ENCODE measurements at regions not wholly inside any gene's neighbourhood (a gene's known extent, or its start where the extent isn't known, plus 50 kb on each side); places are given as distances from the start of the nearest gene placed in this dataset.

GRCh38 chr11:81492923-81493445 is 1240.7 kb downstream of the FAM181B start (continued):
- TF ChIP-seq ZBTB4 (CRISPR knock-in tag; IDR thresholded peaks at IDR 0.05; ENCODE audit: borderline replicate concordance): no peak
- TF ChIP-seq ZC3H13 (CRISPR knock-in tag; IDR thresholded peaks at IDR 0.05): no peak
- no peak for TF ChIP-seq MLLT10 (CRISPR knock-in tag; IDR thresholded peaks at IDR 0.05)
- no peak for TF ChIP-seq ZUFSP (CRISPR knock-in tag; IDR thresholded peaks at IDR 0.05; ENCODE audit: borderline replicate concordance)
- no peak for TF ChIP-seq ARID4A (CRISPR knock-in tag; IDR thresholded peaks at IDR 0.05; ENCODE audit: borderline replicate concordance)
- no peak for TF ChIP-seq NR3C1 (CRISPR knock-in tag; IDR thresholded peaks at IDR 0.05)
- TF ChIP-seq PATZ1 (CRISPR knock-in tag; IDR thresholded peaks at IDR 0.05): no peak
